Loucy (cell line): ENCODE measurements at regions not wholly inside any gene's neighbourhood (a gene's known extent, or its start where the extent isn't known, plus 50 kb on each side); places are given as distances from the start of the nearest gene placed in this dataset.

ENCODE experiments used
- H2AFZ ChIP-seq: fragments of 200-600 bp; sonication (generic); 2 replicates; pipeline ENCODE4 v1.6.0; 2016; ENCODE audit warnings: antibody characterized with exemption, mild to moderate bottlenecking, low read length, moderate library complexity
- H3F3A ChIP-seq: fragments of 200-600 bp; 2 replicates; pipeline ENCODE4 v1.6.0; 2016; ENCODE audit warnings: antibody characterized with exemption, low read depth, mild to moderate bottlenecking
- H3K27me3 ChIP-seq: fragments of 200-600 bp; sonication (generic); 2 replicates; pipeline ENCODE4 v1.6.1; 2014; ENCODE audit warnings: low read length, mild to moderate bottlenecking; ENCODE audit not compliant: insufficient read depth, poor library complexity, severe bottlenecking
- H3K36me3 ChIP-seq: fragments of 200-600 bp; sonication (generic); 2 replicates; pipeline ENCODE4 v1.6.1; 2016; ENCODE audit warnings: low read length; ENCODE audit not compliant: insufficient read depth
- H3K4me1 ChIP-seq: fragments of 200-600 bp; sonication (generic); 2 replicates; pipeline ENCODE4 v1.5.1; 2014; ENCODE audit warnings: low read length, mild to moderate bottlenecking; ENCODE audit not compliant: insufficient read depth, poor library complexity, severe bottlenecking
- H3K4me2 ChIP-seq: fragments of 200-600 bp; sonication (generic); 2 replicates; pipeline ENCODE4 v1.6.0; 2014; ENCODE audit warnings: antibody characterized with exemption, low read length, low read depth, mild to moderate bottlenecking; ENCODE audit not compliant: poor library complexity, severe bottlenecking
- H3K4me3 ChIP-seq: fragments of 200-600 bp; sonication (generic); 2 replicates; pipeline ENCODE4 v1.5.1; 2014; ENCODE audit warnings: low read length, mild to moderate bottlenecking, mixed read lengths; ENCODE audit not compliant: poor library complexity, severe bottlenecking
- H3K79me2 ChIP-seq: fragments of 200-600 bp; sonication (generic); 2 replicates; pipeline ENCODE4 v1.6.1; 2014; ENCODE audit warnings: low read length; ENCODE audit not compliant: insufficient read depth
- H3K9ac ChIP-seq: fragments of 200-600 bp; sonication (generic); 2 replicates; pipeline ENCODE4 v1.6.0; 2014; ENCODE audit warnings: mild to moderate bottlenecking, low read depth, low read length, moderate library complexity; ENCODE audit not compliant: poor library complexity, severe bottlenecking
- H3K9me2 ChIP-seq: fragments of 200-600 bp; sonication (generic); replicated peaks from 2 replicates; pipeline ENCODE4 v1.6.1; 2016; ENCODE audit warnings: low read depth, low read length, mixed read lengths
- H3K9me3 ChIP-seq: fragments of 200-600 bp; sonication (generic); 2 replicates; pipeline ENCODE4 v1.6.1; 2014; ENCODE audit warnings: mild to moderate bottlenecking, antibody characterized with exemption, low read length, low read depth; ENCODE audit not compliant: insufficient read depth
- H4K20me1 ChIP-seq: fragments of 200-600 bp; sonication (generic); 2 replicates; pipeline ENCODE4 v1.6.0; 2014; ENCODE audit warnings: antibody characterized with exemption, low read length, mild to moderate bottlenecking; ENCODE audit not compliant: insufficient read depth, poor library complexity, severe bottlenecking
- EZH2phosphoT487 ChIP-seq: fragments of 200-600 bp; IDR thresholded peaks from 2 replicates; pipeline ENCODE4 v1.6.1; 2018; ENCODE audit warnings: antibody characterized with exemption, mild to moderate bottlenecking, moderate library complexity, borderline replicate concordance
- TF ChIP-seq, protein P1 (sequence below): fragments of 200-600 bp; sonication (generic); conservative IDR thresholded peaks from 2 replicates; pipeline ENCODE4 v1.5.1; 2014; ENCODE audit warnings: mild to moderate bottlenecking, antibody characterized with exemption, low read length

DNA sequence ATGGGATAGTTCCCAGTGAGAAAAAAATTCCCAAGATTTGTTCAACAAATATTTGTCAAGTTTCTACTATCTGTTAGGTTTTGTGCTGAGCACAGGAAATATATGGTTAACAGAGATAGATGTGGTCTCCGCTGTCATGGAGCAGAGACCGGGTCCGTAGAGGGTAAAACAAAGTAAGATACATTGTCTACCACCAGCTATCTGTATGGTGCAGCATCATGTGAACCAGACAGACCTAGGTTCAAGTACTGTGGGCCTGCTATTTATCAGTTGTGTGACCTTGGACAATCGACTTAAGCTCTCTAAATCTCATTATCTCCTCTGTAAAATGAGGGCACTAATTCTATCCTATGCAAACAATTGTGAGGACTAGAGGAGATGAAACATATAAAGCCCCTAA lies 109.8 kb downstream of the DUSP10 start:
- H3K79me2 ChIP-seq = no peaks in the 10 kb centered on the region
- H3K36me3 ChIP-seq = no peaks in the 10 kb centered on the region
- no peaks in the 10 kb centered on the region for H4K20me1 ChIP-seq
- 0 out of 2 replicates have a peak, but pooled peaks cover 3% of the 10 kb centered on the region for H3F3A ChIP-seq
- H3K4me3 ChIP-seq = peak overlapping the region; percentile 12
- peak overlapping the region; percentile 25 for H3K9ac ChIP-seq
- peaks cover 37% of the 10 kb centered on the region for H3K4me1 ChIP-seq
- no peaks in the 10 kb centered on the region for H3K9me2 ChIP-seq
- H2AFZ ChIP-seq = no peak overlapping the region; the same call in 1 of the 2 replicates
- no peaks in the 10 kb centered on the region for H3K27me3 ChIP-seq
- H3K9me3 ChIP-seq = no peaks in the 10 kb centered on the region
- TF ChIP-seq EZH2phosphoT487 = no peak
- TF ChIP-seq, protein P1, sequence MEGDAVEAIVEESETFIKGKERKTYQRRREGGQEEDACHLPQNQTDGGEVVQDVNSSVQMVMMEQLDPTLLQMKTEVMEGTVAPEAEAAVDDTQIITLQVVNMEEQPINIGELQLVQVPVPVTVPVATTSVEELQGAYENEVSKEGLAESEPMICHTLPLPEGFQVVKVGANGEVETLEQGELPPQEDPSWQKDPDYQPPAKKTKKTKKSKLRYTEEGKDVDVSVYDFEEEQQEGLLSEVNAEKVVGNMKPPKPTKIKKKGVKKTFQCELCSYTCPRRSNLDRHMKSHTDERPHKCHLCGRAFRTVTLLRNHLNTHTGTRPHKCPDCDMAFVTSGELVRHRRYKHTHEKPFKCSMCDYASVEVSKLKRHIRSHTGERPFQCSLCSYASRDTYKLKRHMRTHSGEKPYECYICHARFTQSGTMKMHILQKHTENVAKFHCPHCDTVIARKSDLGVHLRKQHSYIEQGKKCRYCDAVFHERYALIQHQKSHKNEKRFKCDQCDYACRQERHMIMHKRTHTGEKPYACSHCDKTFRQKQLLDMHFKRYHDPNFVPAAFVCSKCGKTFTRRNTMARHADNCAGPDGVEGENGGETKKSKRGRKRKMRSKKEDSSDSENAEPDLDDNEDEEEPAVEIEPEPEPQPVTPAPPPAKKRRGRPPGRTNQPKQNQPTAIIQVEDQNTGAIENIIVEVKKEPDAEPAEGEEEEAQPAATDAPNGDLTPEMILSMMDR = no peak
- H3K4me2 ChIP-seq = peak overlapping the region; percentile 52

DNA sequence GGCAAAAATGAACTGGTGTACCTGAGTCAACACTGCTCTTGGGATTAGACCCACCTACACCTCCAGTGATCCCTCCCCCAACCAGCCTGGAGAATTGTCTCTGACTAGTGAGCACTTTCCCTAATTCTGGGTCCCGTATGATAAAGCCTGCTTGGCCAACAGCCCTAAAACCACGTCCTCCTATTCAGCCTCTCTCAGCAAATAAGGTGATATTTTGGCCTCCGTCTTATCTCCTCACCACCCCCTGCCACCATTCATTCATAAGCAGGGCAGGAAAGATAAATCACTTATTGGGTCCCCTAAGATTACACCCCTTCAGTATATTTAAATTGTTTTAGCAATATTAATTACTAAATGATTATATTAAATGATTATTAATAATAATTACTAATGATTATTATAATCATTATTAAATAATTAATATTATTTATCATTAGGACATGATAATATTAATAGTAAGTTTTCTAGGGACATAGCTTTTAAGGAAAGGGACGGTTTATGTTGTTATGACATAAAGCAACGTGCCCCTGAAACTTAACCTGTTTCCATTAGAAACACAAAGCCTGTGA lies 108.0 kb downstream of the DUSP10 start:
- Histone ChIP-seq H4K20me1 (no peaks in the 10 kb centered on the region), H3K79me2 (no peaks in the 10 kb centered on the region), H3K4me2 (no peak overlapping the region), H3K9ac (no peak overlapping the region), H3K4me1 (peaks cover 37% of the 10 kb centered on the region), H3K4me3 (no peak overlapping the region), H2AFZ (no peak overlapping the region), H3K27me3 (no peaks in the 10 kb centered on the region), H3K36me3 (no peaks in the 10 kb centered on the region), H3K9me3 (no peaks in the 10 kb centered on the region), H3F3A (0 out of 2 replicates have a peak, but pooled peaks cover 3% of the 10 kb centered on the region), H3K9me2 (no peaks in the 10 kb centered on the region)
- TF ChIP-seq, protein P1 = no peak
- TF ChIP-seq EZH2phosphoT487 = no peak

DNA sequence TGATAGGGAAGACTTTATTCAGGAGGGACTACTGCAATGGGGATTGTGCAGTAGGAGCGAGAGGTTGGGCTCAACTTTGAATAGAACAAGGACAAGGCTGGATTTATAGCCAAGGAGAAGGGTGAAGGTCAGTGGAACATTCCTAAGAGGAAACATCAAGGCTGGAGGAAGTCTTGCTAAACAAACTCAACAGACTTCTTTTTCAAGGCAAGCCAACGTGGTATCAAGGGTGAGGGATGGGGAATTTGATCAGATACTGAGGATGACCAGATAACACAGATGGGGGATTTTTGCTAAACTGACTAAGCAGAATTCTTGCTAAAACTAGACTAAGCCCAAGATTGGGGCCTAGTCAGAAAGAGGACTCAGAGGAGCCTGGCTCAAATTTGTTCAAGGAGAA lies 107.3 kb downstream of the DUSP10 start:
- Histone ChIP-seq H3K79me2 (no peaks in the 10 kb centered on the region), H3K9ac (no peak overlapping the region), H3K9me3 (no peaks in the 10 kb centered on the region), H3K9me2 (no peaks in the 10 kb centered on the region), H3F3A (0 out of 2 replicates have a peak, but pooled peaks cover 3% of the 10 kb centered on the region), H3K4me3 (no peak overlapping the region), H3K27me3 (no peaks in the 10 kb centered on the region), H3K4me2 (no peak overlapping the region), H3K4me1 (peaks cover 37% of the 10 kb centered on the region), H3K36me3 (no peaks in the 10 kb centered on the region), H2AFZ (no peak overlapping the region), H4K20me1 (no peaks in the 10 kb centered on the region)
- TF ChIP-seq, protein P1 = no peak
- TF ChIP-seq EZH2phosphoT487 = no peak
